Right atrium auricular region (tissue), 2 donors: ENCODE measurements at regions not wholly inside any gene's neighbourhood (a gene's known extent, or its start where the extent isn't known, plus 50 kb on each side); places are given as distances from the start of the nearest gene placed in this dataset.

Experiments used
- DNase-seq: peaks from one replicate; pipeline ENCODE4 v3.0.0-alpha.2; 2019; ENCODE audit warnings: low spot score
- H3K27ac ChIP-seq, 2 donors: fragments of 200-600 bp; sonication (generic); 1 replicate in 1 of 2; 2 replicates in 1 of 2; pipeline ENCODE4 v1.5.1; 2016 to 2019
- H3K27me3 ChIP-seq, 2 donors: fragments of 200-600 bp; sonication (generic); one replicate each; pipeline versions ENCODE4 v1.5.1 to v1.6.0; 2017 to 2019
- H3K36me3 ChIP-seq: fragments of 200-600 bp; sonication (generic); one replicate; pipeline ENCODE4 v1.5.1; 2016
- H3K4me1 ChIP-seq, 2 donors: fragments of 200-600 bp; sonication (generic); one replicate each; pipeline versions ENCODE4 v1.5.1 to v1.6.0; 2017 to 2019
- H3K4me3 ChIP-seq, 2 donors: fragments of 200-600 bp; sonication (generic); 1 replicate in 1 of 2; 2 replicates in 1 of 2; pipeline ENCODE4 v1.5.1; 2017 to 2019; ENCODE audit warnings: mild to moderate bottlenecking in 1 of 2, moderate library complexity in 1 of 2
- H3K9me3 ChIP-seq, 2 donors: fragments of 200-600 bp; sonication (generic); one replicate each; pipeline ENCODE4 v1.5.1; 2019
- CTCF ChIP-seq, 2 donors: fragments of 200-600 bp; sonication (generic); IDR thresholded peaks; one replicate each; pipeline ENCODE4 v1.5.1; 2019; ENCODE audit warnings: antibody characterized with exemption in 2 of 2

GRCh38 chr2:196415384-196415783 lies 224.1 kb upstream of the CCDC150 start:
- Histone ChIP-seq H3K9me3 (no peaks in the 10 kb centered on the region), H3K4me1 (peaks cover 0 to 28% of the 10 kb centered on the region in 2 donors), H3K27me3 (no peaks in the 10 kb centered on the region), H3K4me3 (no peak overlapping the region), H3K27ac (no peak overlapping the region), H3K36me3 (no peaks in the 10 kb centered on the region)
- no peak for TF ChIP-seq CTCF (IDR thresholded peaks at IDR 0.05)
- no peak for DNase-seq

DNA sequence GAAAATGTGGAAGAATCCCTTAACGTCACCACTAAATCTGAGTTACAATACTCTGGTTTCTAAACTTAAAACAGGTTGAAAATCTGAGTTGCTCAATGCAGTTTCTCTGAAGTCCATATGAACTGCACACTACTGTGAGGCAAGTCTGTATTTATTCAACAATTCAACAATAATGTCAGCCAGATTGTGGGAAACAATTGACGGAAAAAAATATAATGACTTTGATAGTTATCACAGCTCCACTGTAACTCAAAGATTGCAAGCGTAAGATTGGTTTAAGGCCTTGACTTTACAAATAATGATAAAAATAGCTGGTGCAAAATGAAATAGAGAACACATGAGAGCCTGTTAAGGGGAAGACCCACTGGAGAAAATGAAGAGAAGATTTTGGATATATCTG lies 219.4 kb upstream of the CCDC150 start:
- no peak overlapping the region for H3K27ac ChIP-seq
- H3K36me3 ChIP-seq = no peaks in the 10 kb centered on the region
- no peak overlapping the region for H3K4me3 ChIP-seq
- H3K9me3 ChIP-seq = no peaks in the 10 kb centered on the region
- no peak for TF ChIP-seq CTCF (IDR thresholded peaks at IDR 0.05)
- H3K4me1 ChIP-seq = peaks cover 0 to 9% of the 10 kb centered on the region in 2 donors
- H3K27me3 ChIP-seq = no peaks in the 10 kb centered on the region
- no peak for DNase-seq

- H3K36me3 ChIP-seq = no peaks in the 10 kb centered on the region
- H3K4me1 ChIP-seq = peaks cover 0 to 9% of the 10 kb centered on the region in 2 donors
- H3K9me3 ChIP-seq = no peaks in the 10 kb centered on the region
- H3K27me3 ChIP-seq = no peaks in the 10 kb centered on the region
- TF ChIP-seq CTCF (IDR thresholded peaks at IDR 0.05) = no peak
- no peak for DNase-seq
- H3K4me3 ChIP-seq = no peak overlapping the region
- no peak overlapping the region for H3K27ac ChIP-seq
Observed at GRCh38 chr2:196421880-196422279, 217.6 kb upstream of the CCDC150 start.

DNA sequence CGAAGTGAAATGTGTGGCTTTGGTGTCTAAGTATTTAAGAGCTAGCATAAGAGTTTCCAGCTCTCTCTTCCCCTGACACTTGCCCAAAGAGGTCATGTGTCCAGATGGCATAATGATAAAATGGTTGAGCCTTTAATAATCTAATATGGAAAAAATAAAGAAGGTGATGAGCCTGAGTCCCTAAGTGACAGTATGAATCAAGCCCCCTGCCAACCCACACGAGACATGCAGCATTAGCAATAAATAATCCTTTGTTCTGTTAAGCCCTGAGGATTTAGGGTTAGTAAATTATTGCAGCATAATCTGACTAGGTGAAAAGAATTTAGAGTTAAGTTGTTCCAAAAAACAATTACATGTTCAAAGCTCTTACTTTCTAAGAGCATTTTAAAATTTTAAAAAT lies 217.2 kb upstream of the CCDC150 start:
- peaks cover 0 to 14% of the 10 kb centered on the region in 2 donors for H3K4me1 ChIP-seq
- no peak overlapping the region for H3K27ac ChIP-seq
- no peak overlapping the region for H3K4me3 ChIP-seq
- no peaks in the 10 kb centered on the region for H3K27me3 ChIP-seq
- H3K9me3 ChIP-seq = no peaks in the 10 kb centered on the region
- H3K36me3 ChIP-seq = no peaks in the 10 kb centered on the region
- no peak for DNase-seq
- no peak for TF ChIP-seq CTCF (IDR thresholded peaks at IDR 0.05)

DNA sequence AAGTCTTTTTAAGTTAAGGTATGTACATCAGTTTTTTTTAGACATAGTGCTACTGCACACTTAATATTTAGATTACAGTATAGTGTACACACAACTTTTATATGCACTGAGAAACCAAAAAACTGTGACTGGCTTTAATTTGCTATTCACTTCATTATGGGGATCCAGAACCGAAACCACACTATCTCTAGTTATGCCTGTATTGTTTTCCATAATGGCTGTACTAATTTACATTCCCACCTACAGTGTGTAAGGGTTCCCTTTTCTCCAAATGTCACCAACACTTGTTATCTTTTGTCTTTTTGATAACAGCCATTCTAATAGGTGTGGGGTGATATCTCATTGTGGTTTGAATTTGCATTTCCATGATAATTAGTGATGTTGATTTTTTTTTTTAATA lies 213.4 kb upstream of the CCDC150 start:
- Histone ChIP-seq H3K27ac (no peak overlapping the region), H3K4me3 (no peak overlapping the region), H3K27me3 (no peaks in the 10 kb centered on the region), H3K4me1 (peaks cover 0 to 17% of the 10 kb centered on the region in 2 donors), H3K9me3 (no peaks in the 10 kb centered on the region), H3K36me3 (no peaks in the 10 kb centered on the region)
- TF ChIP-seq CTCF (IDR thresholded peaks at IDR 0.05) = no peak
- no peak for DNase-seq

GRCh38 chr2:196427986-196428634 lies 211.4 kb upstream of the CCDC150 start:
- Histone ChIP-seq H3K27me3 (no peaks in the 10 kb centered on the region), H3K4me1 (peaks cover 0 to 17% of the 10 kb centered on the region in 2 donors), H3K27ac (no peak overlapping the region), H3K36me3 (no peaks in the 10 kb centered on the region), H3K9me3 (no peaks in the 10 kb centered on the region), H3K4me3 (no peak overlapping the region)
- DNase-seq = no peak
- no peak for TF ChIP-seq CTCF (IDR thresholded peaks at IDR 0.05)
